Left renal cortex interstitium (tissue), 4 donors: ENCODE measurements at regions not wholly inside any gene's neighbourhood (a gene's known extent, or its start where the extent isn't known, plus 50 kb on each side); places are given as distances from the start of the nearest gene placed in this dataset.
"Not testable (repeated sequence)": the region's sequence is repeated elsewhere in the genome, so short reads cannot be mapped to it uniquely, and the experiment has no call there.

Experiments used
- DNase-seq, 4 donors: peaks; one replicate each; pipeline ENCODE4 v3.0.0-alpha.2; 2013; ENCODE audit warnings: low read depth in 4 of 4, low spot score in 2 of 4, missing footprints in 1 of 4

- DNase-seq = no peak
Observed at GRCh38 chr2:192718340-192718739, 523.6 kb upstream of the TMEFF2 start.

- DNase-seq = no peak
Observed at GRCh38 chr2:192700934-192701333, 506.2 kb upstream of the TMEFF2 start.

- no peak for DNase-seq
Observed at GRCh38 chr2:192697880-192698279, 503.1 kb upstream of the TMEFF2 start.

GRCh38 chr2:192696857-192697256, 502.1 kb upstream of the TMEFF2 start:
- DNase-seq = no peak

- no peak for DNase-seq
Observed at GRCh38 chr2:192687015-192687414, 492.3 kb upstream of the TMEFF2 start.

GRCh38 chr2:192682511-192682910, 487.8 kb upstream of the TMEFF2 start:
- DNase-seq = not testable (repeated sequence)

- no peak for DNase-seq
Observed at GRCh38 chr2:192675681-192676080, 480.9 kb upstream of the TMEFF2 start.

- DNase-seq = no peak
Observed at GRCh38 chr2:192669505-192670091, 474.9 kb upstream of the TMEFF2 start.

GRCh38 chr2:192660555-192660954, 465.8 kb upstream of the TMEFF2 start:
- not testable (repeated sequence) for DNase-seq

- no peak for DNase-seq
Observed at GRCh38 chr2:192657362-192657761, 462.6 kb upstream of the TMEFF2 start.

- no peak for DNase-seq
Observed at GRCh38 chr2:192655916-192656315, 461.2 kb upstream of the TMEFF2 start.

GRCh38 chr2:192645811-192646598, 451.3 kb upstream of the TMEFF2 start:
- DNase-seq = no peak

GRCh38 chr2:192634557-192634956, 439.8 kb upstream of the TMEFF2 start:
- no peak for DNase-seq

GRCh38 chr2:192628017-192628416, 433.3 kb upstream of the TMEFF2 start:
- no peak for DNase-seq

GRCh38 chr2:192615105-192615504, 420.4 kb upstream of the TMEFF2 start:
- DNase-seq = no peak

GRCh38 chr2:192604295-192604694, 409.6 kb upstream of the TMEFF2 start:
- DNase-seq = no peak

- DNase-seq = not testable (repeated sequence)
Observed at GRCh38 chr2:192598649-192599048, 403.9 kb upstream of the TMEFF2 start.

- DNase-seq = no peak
Observed at GRCh38 chr2:192593561-192593960, 398.8 kb upstream of the TMEFF2 start.

GRCh38 chr2:192591617-192592016, 396.9 kb upstream of the TMEFF2 start:
- no peak for DNase-seq

- DNase-seq = no peak
Observed at GRCh38 chr2:192585418-192585817, 390.7 kb upstream of the TMEFF2 start.

- no peak for DNase-seq
Observed at GRCh38 chr2:192584976-192585375, 390.2 kb upstream of the TMEFF2 start.

- DNase-seq = no peak
Observed at GRCh38 chr2:192579965-192580700, 385.4 kb upstream of the TMEFF2 start.
